ENCODE measurements at regions not wholly inside any gene's neighbourhood (a gene's known extent, or its start where the extent isn't known, plus 50 kb on each side); places are given as distances from the start of the nearest gene placed in this dataset.

GRCh38 chr11:92782806-92783205, 186.6 kb upstream of the MTNR1B start:
- TF ChIP-seq POLR2A (IDR thresholded peaks at IDR 0.05) (no peak), POLR2AphosphoS5 (IDR thresholded peaks at IDR 0.05) (no peak)

Measured in stomach (tissue), 4 donors.